OCI-LY7 (cell line): ENCODE measurements at regions not wholly inside any gene's neighbourhood (a gene's known extent, or its start where the extent isn't known, plus 50 kb on each side); places are given as distances from the start of the nearest gene placed in this dataset.

Experiments used
- CTCF ChIP-seq: fragments of 200-600 bp; sonication (generic); conservative IDR thresholded peaks from 2 replicates; pipeline ENCODE4 v1.5.1; 2014; ENCODE audit warnings: mild to moderate bottlenecking, antibody characterized with exemption, low read length, moderate library complexity, mixed read lengths
- EZH2phosphoT487 ChIP-seq: fragments of 200-600 bp; sonication (generic); IDR thresholded peaks from 2 replicates; pipeline ENCODE4 v1.6.1; 2018; ENCODE audit warnings: low read depth, borderline replicate concordance, mild to moderate bottlenecking, mixed run types, antibody characterized with exemption, low read length, moderate library complexity, mixed read lengths

DNA sequence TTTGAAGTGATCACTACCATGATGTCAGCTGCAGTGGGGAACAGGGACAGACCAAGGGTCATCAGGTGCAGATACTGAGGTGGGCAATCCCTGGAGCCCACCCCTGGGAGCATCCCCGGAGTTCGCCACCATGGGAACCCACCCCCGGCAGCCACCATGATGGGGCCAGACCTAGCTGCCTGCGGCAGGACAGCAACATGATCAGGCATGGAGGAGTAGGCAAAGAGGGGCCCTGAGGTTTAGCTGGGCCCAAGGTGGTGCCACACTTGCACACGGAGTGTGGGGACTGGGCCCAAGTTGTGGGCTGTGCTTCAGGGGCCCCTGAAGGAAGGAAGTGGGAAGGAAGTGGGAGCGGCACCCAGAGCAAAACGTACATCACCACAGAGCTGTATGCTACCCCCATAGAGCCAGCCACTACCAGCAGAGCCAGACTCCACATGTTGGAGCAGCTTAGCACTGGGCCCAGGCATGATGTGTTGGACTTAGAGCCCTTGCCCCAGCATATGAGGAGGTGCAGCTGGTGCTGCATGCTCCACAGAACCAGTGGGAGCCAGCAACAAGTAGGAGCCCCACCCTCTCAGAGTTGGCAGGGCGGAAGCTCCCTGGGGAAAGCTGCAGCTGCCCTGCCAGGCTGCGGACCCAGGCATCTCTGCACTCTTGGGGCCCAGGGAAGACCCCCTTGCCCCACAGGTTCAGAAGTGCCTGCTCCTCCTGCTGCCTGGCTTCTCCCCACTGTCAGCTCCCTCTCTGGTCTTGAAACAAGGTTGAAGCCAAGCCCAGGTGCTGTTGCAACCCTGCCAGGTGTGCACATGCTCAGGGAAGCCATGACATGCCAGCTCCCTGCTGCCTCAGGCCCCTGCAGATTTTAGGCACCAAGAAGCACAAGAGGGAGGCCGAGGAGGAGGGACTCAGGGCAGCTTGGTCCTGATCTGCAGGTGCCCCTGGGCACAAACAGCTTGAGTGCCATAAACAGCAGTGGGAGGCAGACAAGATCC, 515.3 kb downstream of the ZBBX start:
- no peak for TF ChIP-seq CTCF
- TF ChIP-seq EZH2phosphoT487 = no peak
